ENCODE measurements at regions not wholly inside any gene's neighbourhood (a gene's known extent, or its start where the extent isn't known, plus 50 kb on each side); places are given as distances from the start of the nearest gene placed in this dataset.
"Not testable (repeated sequence)": the region's sequence is repeated elsewhere in the genome, so short reads cannot be mapped to it uniquely, and the experiment has no call there.

GRCh38 chr14:106757444-106757843 is 1231.1 kb downstream of the TMEM121 start:
- not testable (repeated sequence) for H3K27me3 ChIP-seq; H3K4me3 ChIP-seq; H4K20me1 ChIP-seq; H3K9me3 ChIP-seq (replicated peaks in 1 of 11); H3K36me3 ChIP-seq; H3K4me2 ChIP-seq; H3K27ac ChIP-seq; H3K4me1 ChIP-seq; H3K9ac ChIP-seq

- H3K4me3 ChIP-seq; H3K27me3 ChIP-seq; H4K20me1 ChIP-seq; H3K36me3 ChIP-seq; H3K9ac ChIP-seq; H3K27ac ChIP-seq; H3K4me2 ChIP-seq; H3K9me3 ChIP-seq (replicated peaks in 1 of 11): not testable (repeated sequence)
- peaks cover 0 to 35% (median 19%) of the 10 kb centered on the region in 10 experiments; a peak in 15 of 20 replicates for H3K4me1 ChIP-seq
These were observed 1235.8 kb downstream of the TMEM121 start for GRCh38 chr14:106761886-106762816.

GRCh38 chr14:106764968-106765369 is 1238.6 kb downstream of the TMEM121 start:
- H4K20me1 ChIP-seq; H3K27me3 ChIP-seq; H3K36me3 ChIP-seq; H3K4me3 ChIP-seq; H3K9me3 ChIP-seq (replicated peaks in 1 of 11): not testable (repeated sequence)
- H3K4me2 ChIP-seq: peak overlapping the region in 5 of 11 experiments; percentile 21 to 57 (median 38); a peak in 7 of 22 replicates
- peaks cover 0 to 55% (median 34%) of the 10 kb centered on the region in 10 experiments; a peak in 15 of 20 replicates for H3K4me1 ChIP-seq
- peak overlapping the region in 4 of 11 experiments; percentile 30 to 74 (median 48); a peak in 6 of 22 replicates for H3K27ac ChIP-seq
- peak overlapping the region in 1 of 11 experiments; percentile 29; a peak in 1 of 22 replicates for H3K9ac ChIP-seq

- no peaks in the 10 kb centered on the region for H3K9me3 ChIP-seq (replicated peaks in 1 of 11)
These were observed 1239.8 kb downstream of the TMEM121 start for GRCh38 chr14:106766145-106766544.

GRCh38 chr14:106766551-106767277 is 1240.3 kb downstream of the TMEM121 start:
- H3K4me2 ChIP-seq: peak overlapping the region in 9 of 11 experiments; percentile 12 to 77 (median 64); a peak in 16 of 22 replicates
- peak overlapping the region in 6 of 11 experiments; percentile 53 to 76 (median 72); a peak in 13 of 22 replicates for H3K27ac ChIP-seq
- H3K9ac ChIP-seq: peak overlapping the region in 6 of 11 experiments; percentile 15 to 75 (median 58); a peak in 8 of 22 replicates
- peaks cover 0 to 72% (median 43%) of the 10 kb centered on the region in 10 experiments; a peak in 15 of 20 replicates for H3K4me1 ChIP-seq
- H4K20me1 ChIP-seq; H3K36me3 ChIP-seq; H3K9me3 ChIP-seq (replicated peaks in 1 of 11); H3K27me3 ChIP-seq: not testable (repeated sequence)
- peak overlapping the region in 1 of 10 experiments; percentile 22; a peak in 1 of 20 replicates for H3K4me3 ChIP-seq

More at GRCh38 chr14:106766145-106766544, 1239.8 kb downstream of the TMEM121 start:
- TF ChIP-seq Cebpa-rat (IDR thresholded peaks at IDR 0.05): no peak
- Histone ChIP-seq H3K4me3 (0 out of 20 replicates have a peak overlapping the region, but pooled peaks of 1 of the 10 experiments have one; percentile 22), H3K27me3 (0 out of 22 replicates have a peak, but pooled peaks cover 0 to 3% (median 0%) of the 10 kb centered on the region in 11 experiments), H3K4me2 (peak overlapping the region in 9 of 11 experiments; percentile 12 to 77 (median 64); a peak in 16 of 22 replicates), H4K20me1 (no peaks in the 10 kb centered on the region), H3K4me1 (peaks cover 0 to 67% (median 40%) of the 10 kb centered on the region in 10 experiments; a peak in 15 of 20 replicates), H3K9ac (peak overlapping the region in 6 of 11 experiments; percentile 15 to 75 (median 58); a peak in 9 of 22 replicates), H3K36me3 (no peaks in the 10 kb centered on the region), H3K27ac (peak overlapping the region in 7 of 11 experiments; percentile 18 to 76 (median 70); a peak in 14 of 22 replicates)

DNA sequence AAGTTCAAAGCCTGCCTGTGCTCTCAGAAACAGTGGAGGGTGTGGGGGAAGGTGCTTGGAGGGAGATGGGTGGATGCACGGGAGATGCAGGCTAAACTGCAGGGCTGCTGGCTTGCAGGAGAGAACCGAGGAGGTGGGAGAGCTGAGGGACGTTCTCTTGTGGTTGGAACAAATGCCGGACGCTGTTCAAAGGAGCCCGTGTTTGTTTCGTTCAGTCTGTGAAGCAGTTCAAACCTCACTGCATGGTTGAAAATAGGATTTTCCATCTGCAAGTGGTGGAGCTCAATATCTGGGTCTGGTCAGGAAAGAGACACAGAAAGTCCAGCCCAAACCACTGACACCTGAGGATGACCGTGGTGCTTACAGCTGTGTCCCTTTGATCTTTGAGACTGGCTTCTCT is 1241.8 kb downstream of the TMEM121 start:
- not testable (repeated sequence) for H3K9me3 ChIP-seq (replicated peaks in 1 of 11); H4K20me1 ChIP-seq; H3K27me3 ChIP-seq; H3K36me3 ChIP-seq
- Histone ChIP-seq H3K9ac (peak overlapping the region in 6 of 11 experiments; percentile 27 to 55 (median 44); a peak in 5 of 22 replicates), H3K4me2 (peak overlapping the region in 9 of 11 experiments; percentile 18 to 67 (median 62); a peak in 15 of 22 replicates), H3K4me1 (peaks cover 0 to 81% (median 53%) of the 10 kb centered on the region in 10 experiments; a peak in 15 of 20 replicates), H3K27ac (peak overlapping the region in 6 of 11 experiments; percentile 33 to 72 (median 65); a peak in 10 of 22 replicates), H3K4me3 (0 out of 20 replicates have a peak overlapping the region, but pooled peaks of 1 of the 10 experiments have one; percentile 22)

DNA sequence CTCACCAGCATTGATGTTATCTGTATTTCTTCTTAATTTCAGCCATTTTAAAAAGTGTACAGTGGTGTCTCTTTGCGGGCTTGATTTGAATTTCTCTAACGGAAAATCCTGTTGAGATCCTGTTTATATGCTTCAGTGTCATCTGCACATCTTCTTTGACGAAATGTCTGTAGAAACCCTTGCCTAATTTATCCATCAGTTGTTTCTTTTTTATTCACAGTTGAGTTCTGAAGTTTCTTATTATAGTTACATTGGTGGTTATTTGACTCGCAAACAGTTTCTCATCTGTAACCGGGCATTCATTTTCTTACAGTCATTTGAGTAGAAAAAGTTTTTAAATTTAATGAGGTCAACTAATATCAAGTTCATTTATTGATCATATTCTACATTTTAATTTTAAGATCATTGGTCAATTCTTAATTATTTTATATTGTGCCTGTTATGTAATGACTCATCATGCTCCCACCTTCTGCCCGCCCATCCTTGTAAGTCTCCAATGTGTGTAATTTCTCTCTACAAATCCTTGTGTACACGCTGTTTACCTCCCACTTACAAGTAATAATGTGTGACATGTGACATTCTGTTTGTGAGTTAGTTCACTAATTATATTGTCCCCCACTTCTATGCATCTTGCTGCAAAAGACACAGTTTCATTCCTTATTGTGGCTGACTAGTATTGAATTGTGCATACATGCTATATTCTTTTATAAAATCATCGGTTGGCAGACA is 1242.8 kb downstream of the TMEM121 start:
- H3K4me3 ChIP-seq: peak overlapping the region in 1 of 10 experiments; percentile 19; a peak in 1 of 20 replicates
- H4K20me1 ChIP-seq; H3K9me3 ChIP-seq (replicated peaks in 1 of 11); H3K27me3 ChIP-seq; H3K36me3 ChIP-seq: not testable (repeated sequence)
- H3K27ac ChIP-seq: peak overlapping the region in 6 of 11 experiments; percentile 49 to 72 (median 63); a peak in 12 of 22 replicates
- peaks cover 0 to 88% (median 59%) of the 10 kb centered on the region in 10 experiments; a peak in 15 of 20 replicates for H3K4me1 ChIP-seq
- peak overlapping the region in 2 of 11 experiments; percentile 44 to 46; a peak in 3 of 22 replicates for H3K9ac ChIP-seq
- peak overlapping the region in 8 of 11 experiments; percentile 30 to 75 (median 56); a peak in 14 of 22 replicates for H3K4me2 ChIP-seq

- not testable (repeated sequence) for H3K36me3 ChIP-seq; H3K27me3 ChIP-seq; H3K9me3 ChIP-seq (replicated peaks in 1 of 11); H4K20me1 ChIP-seq
- Histone ChIP-seq H3K27ac (peak overlapping the region in 7 of 11 experiments; percentile 35 to 74 (median 72); a peak in 13 of 22 replicates), H3K4me1 (peaks cover 0 to 90% (median 63%) of the 10 kb centered on the region in 10 experiments; a peak in 15 of 20 replicates), H3K9ac (peak overlapping the region in 7 of 11 experiments; percentile 42 to 76 (median 71); a peak in 11 of 22 replicates), H3K4me2 (peak overlapping the region in 8 of 11 experiments; percentile 30 to 75 (median 68); a peak in 15 of 22 replicates), H3K4me3 (peak overlapping the region in 5 of 10 experiments; percentile 43 to 63 (median 55); a peak in 9 of 20 replicates)
These were observed 1243.8 kb downstream of the TMEM121 start for GRCh38 chr14:106770158-106770672.

DNA sequence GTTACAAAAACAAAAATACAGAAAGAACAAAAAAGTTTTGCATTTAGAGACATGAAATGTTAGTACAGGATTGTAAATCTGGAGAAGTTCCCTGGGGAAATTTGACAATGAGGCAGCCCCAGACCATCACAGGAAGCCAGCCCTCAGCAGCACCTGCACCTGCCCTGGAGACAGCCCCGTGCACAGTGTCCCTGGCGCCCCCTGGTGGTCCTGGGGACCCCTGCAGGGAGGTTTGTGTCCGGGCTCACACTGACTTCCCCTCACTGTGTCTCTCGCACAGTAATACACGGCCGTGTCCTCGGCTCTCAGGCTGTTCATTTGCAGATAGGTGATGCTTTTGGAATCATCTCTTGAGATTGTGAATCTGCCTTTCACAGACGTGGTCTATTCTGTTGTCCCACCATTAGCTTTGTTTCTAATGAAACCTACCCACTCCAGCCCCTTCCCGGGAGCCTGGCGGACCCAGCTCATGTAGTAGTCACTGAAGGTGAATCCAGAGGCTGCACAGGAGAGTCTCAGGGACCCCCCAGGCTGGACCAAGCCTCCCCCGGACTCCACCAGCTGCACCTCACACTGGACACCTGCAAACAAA is 1248.6 kb downstream of the TMEM121 start:
- Histone ChIP-seq H3K9ac (peak overlapping the region in 4 of 11 experiments; percentile 7 to 51 (median 25); a peak in 3 of 22 replicates), H3K36me3 (peaks cover 0 to 11% (median 0%) of the 10 kb centered on the region in 11 experiments; a peak in 1 of 22 replicates), H3K4me1 (peaks cover 0 to 65% (median 56%) of the 10 kb centered on the region in 10 experiments; a peak in 15 of 20 replicates), H3K4me2 (peak overlapping the region in 10 of 11 experiments; percentile 35 to 92 (median 63); a peak in 19 of 22 replicates), H3K27ac (peak overlapping the region in 4 of 11 experiments; percentile 11 to 42 (median 24); a peak in 3 of 22 replicates), H3K9me3 (replicated peaks in 1 of 11) (peaks cover 14 to 26% (median 22%) of the 10 kb centered on the region in 11 experiments), H3K4me3 (peak overlapping the region in 2 of 10 experiments; percentile 44 to 49; a peak in 4 of 20 replicates)
- H3K27me3 ChIP-seq, H4K20me1 ChIP-seq: not testable (repeated sequence)

Measured in BLaER1 treated with 17β-estradiol and CSF1 and Interleukin-3, amounts not matched to agents 10 nM and 100 nM (cell line).